HG03095 (cell line): ENCODE measurements at regions not wholly inside any gene's neighbourhood (a gene's known extent, or its start where the extent isn't known, plus 50 kb on each side); places are given as distances from the start of the nearest gene placed in this dataset.
"Not testable (repeated sequence)": the region's sequence is repeated elsewhere in the genome, so short reads cannot be mapped to it uniquely, and the experiment has no call there.

Experiments
- ATAC-seq: cut with Tn5 transposase; IDR thresholded peaks from one replicate; pipeline ENCODE4 v1.9.1; 2021; ENCODE audit warnings: moderate library complexity; ENCODE audit not compliant: unreplicated experiment

DNA sequence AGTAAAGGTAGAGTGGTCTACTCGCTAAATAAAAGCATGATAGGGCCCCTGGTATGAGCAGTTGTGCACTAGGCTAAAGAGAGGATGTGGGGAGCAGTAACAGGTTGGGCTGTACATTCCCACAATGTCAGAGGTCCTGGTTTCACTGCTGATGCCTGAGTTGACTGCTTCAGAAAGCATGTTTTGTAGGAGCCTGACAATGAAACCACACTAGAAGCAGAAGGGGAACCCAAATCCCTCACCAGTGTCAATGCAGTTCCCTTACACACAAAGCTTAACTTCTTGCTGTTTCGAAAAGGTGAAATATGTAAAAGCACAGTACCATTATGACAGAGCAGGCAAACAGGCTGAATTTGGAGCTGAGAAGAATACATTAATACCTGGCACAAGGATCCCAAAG is 291.7 kb upstream of the KYNU start:
- peak; percentile 89 for ATAC-seq

DNA sequence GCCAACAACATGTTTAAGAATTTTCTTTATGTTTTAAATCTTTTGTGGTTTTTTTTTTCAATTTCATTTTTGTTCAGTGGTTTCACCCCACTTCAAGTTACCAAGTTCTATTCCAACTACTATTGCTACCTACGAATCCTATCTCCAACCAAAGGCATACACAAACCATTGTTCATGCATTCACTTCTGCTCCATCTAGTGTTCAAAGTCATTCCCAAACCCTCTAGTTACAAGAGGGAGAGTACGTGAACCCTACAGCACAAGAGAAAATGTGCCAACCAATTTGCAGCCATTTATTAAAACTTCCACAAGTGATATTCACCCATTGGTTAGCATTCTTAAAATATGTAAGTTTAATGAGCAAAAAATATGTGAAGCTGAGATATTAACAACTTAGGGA is 295.1 kb upstream of the KYNU start:
- no peak for ATAC-seq

- ATAC-seq: no peak
Measured at GRCh38 chr2:142581491-142581890, 296.0 kb upstream of the KYNU start.

DNA sequence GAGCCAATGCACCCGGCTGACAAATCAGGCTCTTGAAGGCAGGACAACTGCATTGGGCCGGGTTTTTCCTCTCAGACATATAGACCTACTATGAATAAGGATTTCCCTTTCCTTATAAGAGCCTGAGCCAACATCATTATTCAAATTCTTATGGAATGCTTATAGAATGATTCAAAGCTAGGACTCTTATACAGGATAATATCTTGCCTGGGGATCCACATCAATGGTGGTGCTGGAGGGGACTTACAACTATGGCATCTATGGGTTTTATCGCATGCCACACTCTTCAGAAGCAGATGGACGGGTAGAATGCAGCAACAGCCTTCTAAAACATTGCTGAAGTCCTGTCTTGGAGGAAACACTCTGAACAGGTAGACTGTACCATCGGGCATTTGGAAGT is 296.8 kb upstream of the KYNU start:
- no peak for ATAC-seq

DNA sequence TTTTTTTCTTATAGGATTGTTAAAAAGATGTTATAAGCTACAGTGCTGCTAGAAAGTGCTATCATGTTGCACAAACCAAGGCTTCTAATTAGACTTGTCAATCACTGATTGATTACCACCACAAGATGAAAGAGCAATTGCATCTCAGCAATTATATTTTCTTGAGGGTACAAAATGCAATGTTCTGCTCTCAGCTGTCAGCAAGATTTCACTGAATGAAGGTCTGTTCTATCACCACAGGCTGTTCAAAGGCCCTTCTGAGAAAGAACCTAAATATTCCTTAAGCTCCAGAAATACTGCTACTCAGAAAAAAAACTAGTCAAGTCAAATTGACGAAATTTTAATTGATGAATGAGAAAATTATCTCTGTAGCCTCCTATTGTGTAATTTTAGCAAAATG is 301.9 kb upstream of the KYNU start:
- ATAC-seq: no peak

- no peak for ATAC-seq
Measured at GRCh38 chr2:142574388-142574787, 303.1 kb upstream of the KYNU start.

- ATAC-seq: no peak
Measured at GRCh38 chr2:142572346-142573132, 304.9 kb upstream of the KYNU start.

DNA sequence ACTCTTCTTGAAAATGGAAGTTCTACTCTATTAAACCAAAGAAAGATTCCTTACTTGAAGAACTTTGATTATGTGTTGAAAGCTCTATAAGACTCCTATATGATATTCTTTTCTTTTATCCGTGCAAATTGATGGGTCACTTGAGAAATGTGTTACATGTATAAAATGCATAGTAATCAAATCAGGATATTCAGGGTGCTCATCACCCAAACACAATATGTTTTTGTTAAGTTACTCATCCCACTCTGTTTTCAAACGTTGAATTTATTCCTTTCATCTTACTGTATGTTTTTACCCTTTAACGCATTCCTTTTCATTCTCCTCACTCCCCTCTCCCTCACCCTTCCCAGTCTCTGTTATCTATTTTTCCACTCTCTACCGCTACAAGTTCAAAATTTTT is 305.5 kb upstream of the KYNU start:
- no peak for ATAC-seq

DNA sequence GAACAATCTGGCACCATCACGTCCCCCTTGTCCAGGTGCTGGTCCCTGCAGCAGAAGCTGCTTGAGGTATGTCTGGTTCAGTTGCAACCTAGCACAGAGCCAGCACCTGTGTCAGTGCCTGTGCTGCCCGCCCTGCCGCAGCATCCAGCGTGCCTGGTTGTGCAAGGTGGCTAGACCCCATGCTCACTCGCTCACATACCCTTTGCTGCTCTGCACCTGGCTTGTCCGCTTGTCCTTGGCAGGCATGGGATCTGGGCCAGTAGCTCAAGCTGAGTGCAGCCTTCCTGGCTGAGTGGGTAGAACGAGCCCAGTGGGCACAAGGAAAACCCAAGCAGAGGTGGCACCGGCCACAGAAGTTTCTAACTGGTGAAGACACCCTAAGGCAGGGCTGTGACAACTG is 314.6 kb upstream of the KYNU start:
- no peak for ATAC-seq

GRCh38 chr2:142561656-142562055 is 315.8 kb upstream of the KYNU start:
- ATAC-seq: no peak

DNA sequence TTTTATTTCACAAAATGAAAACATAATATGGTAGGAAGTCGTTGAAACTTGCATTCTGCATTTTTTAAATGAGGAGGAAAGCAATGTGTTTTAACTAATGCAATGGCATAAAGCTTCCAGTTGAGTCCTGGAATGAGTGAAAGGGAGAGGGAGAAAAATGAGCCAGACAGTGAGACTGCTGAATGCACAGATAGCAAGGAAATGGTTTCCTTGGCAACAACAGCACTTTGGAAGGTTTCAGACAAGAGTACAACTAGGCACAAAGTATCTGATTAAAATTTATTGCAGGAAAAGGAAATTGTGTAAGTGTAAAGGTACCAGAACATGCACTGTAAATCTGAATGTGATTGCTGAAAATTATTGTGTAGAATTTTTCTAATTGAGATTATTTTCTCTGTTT is 320.1 kb upstream of the KYNU start:
- no peak for ATAC-seq

- ATAC-seq: not testable (repeated sequence)
Measured at GRCh38 chr2:142545999-142546398, 331.5 kb upstream of the KYNU start.

GRCh38 chr2:142545036-142545435 is 332.4 kb upstream of the KYNU start:
- ATAC-seq: no peak

DNA sequence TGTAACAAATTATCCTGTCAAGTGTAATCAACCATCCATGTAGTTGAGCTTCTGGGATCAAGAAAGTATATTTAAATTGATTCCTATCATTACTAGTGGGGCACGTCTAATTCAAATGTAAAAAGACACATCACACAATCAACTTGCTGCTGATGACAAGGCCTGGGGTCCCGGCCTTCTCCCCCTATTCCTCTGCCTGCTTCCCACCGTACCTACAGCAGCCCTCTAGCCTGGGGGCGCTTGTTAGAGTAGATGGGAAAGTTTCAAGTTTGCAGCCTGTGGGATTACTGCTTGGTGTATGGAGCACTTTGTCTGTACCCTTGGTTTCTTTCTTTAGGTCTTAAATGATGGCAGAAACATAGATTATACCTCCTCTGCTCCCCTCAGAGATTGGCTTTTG is 333.3 kb upstream of the KYNU start:
- ATAC-seq: no peak

DNA sequence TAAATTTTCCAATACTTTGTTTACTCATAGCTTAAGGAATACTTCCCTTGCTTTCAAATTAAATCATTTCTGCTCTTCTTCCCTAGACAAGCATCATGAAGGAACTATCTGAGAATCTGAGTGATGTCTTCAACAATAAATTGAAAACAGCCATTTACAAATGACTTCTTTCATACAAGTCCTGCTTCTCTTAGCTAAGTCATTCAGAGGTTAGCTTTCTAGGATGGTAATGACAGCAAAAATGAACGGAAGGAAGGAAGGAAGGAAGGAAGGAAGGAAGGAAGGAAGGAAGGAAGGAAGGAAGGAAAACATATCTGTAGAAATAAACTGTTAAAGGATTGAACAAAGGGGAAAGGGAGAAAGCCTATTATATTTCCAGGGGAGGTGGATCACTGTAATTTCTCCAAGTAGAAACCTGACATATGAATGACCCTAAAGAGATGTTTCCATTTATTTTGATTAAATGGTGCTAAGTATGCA is 335.0 kb upstream of the KYNU start:
- ATAC-seq: no peak

GRCh38 chr2:142536966-142537365 is 340.5 kb upstream of the KYNU start:
- no peak for ATAC-seq

DNA sequence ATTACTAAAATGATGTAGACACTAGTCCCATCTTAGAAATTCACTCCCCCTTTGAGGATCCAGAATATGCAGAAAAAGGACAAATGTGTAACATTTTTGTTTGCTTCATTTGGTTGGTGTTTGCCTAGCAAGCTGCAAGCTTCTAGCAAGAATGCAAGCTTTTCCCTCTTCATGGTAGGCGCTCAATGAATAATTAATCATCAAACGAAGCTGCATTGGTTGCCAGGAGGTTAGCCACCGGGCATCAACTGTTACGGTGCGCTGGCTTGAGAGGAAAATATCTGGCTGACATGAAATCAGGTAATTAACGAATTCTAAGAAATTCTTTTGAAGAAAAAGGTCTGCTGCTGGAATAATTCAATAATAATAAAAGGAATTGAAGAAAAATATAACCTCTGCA is 341.0 kb upstream of the KYNU start:
- ATAC-seq: no peak

- ATAC-seq: no peak
Measured at GRCh38 chr2:142535311-142535710, 342.2 kb upstream of the KYNU start.

DNA sequence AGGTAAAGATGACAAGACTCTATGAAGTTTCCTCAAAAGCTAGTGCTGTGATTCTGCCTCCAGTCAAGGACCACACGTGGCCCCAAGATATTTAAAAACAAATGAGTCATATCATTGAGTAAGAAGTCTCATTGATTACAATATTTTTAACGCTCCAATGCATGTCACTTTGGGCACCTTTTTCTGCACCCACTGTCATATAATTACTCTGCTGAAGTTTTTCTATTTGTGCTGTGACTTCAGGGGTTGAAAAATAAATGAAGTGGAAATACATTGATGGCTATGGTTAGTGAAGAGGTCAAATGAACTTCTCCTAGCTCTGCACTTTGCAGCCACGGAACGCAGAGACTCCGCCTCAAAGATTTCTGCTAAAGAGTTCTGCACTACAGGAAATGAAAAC is 344.3 kb upstream of the KYNU start:
- ATAC-seq: no peak

DNA sequence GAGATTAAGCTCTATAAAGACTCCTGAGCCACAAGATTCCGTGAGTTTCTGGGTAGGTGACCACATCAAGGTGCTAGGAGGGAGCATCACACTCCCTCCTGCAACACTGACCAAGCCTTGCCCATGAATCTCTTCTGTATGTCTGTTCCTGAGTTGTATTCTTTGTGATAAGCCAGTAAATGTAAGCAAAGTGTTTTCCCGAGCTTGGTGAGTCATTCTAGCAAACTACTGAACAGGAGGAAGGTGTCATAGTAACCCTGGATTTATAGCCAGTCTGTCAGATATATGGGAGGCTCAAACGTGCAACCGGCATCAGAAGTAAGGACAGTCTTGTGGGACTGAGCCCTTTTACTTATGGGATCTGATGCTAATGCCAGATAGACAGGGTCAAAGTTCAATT is 346.1 kb upstream of the KYNU start:
- no peak for ATAC-seq

DNA sequence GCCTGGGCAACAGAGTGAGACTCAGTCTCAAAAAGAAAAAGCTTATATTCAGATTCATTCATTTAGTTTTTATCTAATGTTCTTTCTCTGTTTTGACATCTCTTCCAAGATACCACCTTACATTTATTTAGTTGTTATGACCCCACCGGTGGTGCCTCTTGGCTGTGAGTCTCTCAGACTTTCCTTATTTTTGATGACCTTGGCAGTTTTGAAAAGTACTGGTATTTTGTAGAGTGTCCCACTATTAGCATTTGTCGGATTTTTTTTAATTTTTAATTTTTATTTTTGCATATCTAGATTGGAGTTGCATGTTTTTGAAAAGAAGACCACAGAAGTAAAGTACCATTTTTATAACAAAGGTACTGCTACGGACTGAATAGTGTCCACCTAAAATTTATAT is 351.7 kb upstream of the KYNU start:
- ATAC-seq: no peak

DNA sequence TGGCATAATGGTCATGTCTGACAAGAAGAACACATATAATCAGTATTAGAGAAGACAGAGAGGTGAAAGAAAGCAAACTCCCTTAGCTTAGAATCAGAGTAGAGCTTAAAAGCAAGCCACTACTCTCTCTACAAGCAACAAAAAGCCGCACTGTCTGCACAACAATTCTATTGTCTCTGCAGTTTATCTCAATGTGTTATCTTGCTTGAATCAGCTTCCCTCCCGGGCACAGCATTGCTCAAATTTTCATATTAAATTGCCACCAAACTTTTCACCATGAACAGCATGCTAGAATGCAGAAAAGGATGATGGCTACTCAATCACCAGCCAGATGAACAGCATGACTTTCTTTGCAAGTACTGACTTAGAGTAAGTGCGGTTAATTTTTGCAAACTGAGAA is 356.0 kb upstream of the KYNU start:
- no peak for ATAC-seq

DNA sequence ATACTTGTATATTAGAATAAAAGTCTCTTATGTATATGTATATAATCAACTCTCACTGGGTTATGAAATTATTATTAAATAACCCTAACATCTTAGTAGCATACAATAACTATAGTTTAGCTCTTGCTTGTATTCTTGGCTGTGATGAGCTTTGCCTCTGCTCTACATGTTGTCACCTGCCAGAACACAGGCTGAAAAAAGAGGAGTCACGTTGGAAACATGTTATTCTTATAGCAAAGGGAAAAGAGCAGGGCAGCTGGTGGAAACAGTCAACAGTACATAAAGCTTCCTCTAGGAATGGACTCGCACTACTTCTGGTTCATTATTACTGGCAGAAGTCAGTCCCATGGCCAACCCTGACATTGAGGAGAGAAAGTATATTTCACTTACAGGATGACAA is 362.0 kb upstream of the KYNU start:
- no peak for ATAC-seq
